H1 (cell line): ENCODE measurements at regions not wholly inside any gene's neighbourhood (a gene's known extent, or its start where the extent isn't known, plus 50 kb on each side); places are given as distances from the start of the nearest gene placed in this dataset.

ENCODE experiments used
- CTCF ChIA-PET: fragments of 300-600 bp; sonication (Branson Sonifier 250); formaldehyde crosslinking; loops from one replicate; lab custom pipeline; 2021; ENCODE audit not compliant: partially characterized antibody; lab: Charles Lee
- POLR2A ChIA-PET: fragments of 300-600 bp; sonication (Branson Sonifier 250); formaldehyde crosslinking; loops from one replicate; lab custom pipeline; 2021; ENCODE audit warnings: inconsistent platforms; ENCODE audit not compliant: partially characterized antibody; lab: Charles Lee
- DNase-seq, 2 experiments: peaks; one replicate each; pipeline versions ENCODE4 v3.0.0 to v3.0.0-alpha.2; 2010 to 2022; ENCODE audit warnings: low spot score in 2 of 2, low read depth in 1 of 2, mixed read lengths in 1 of 2
- FAIRE-seq: peaks from 2 replicates; lab custom pipeline; 2011; peaks lifted over from hg19 to GRCh38; lab: Jason Lieb, UNC
- H2AFZ ChIP-seq: 2 replicates; pipeline ENCODE4 v1.8.1; 2012; ENCODE audit warnings: low read length, inconsistent platforms
- H2AK5ac ChIP-seq: 2 replicates; pipeline ENCODE4 v1.6.1; 2013; ENCODE audit warnings: low read depth, low read length
- H2BK120ac ChIP-seq: replicated peaks from 2 replicates; pipeline ENCODE3; 2013; ENCODE audit warnings: low read depth, low read length, inconsistent platforms
- H2BK12ac ChIP-seq: 2 replicates; pipeline ENCODE4 v1.6.1; 2013; ENCODE audit warnings: low read depth, low read length
- H2BK15ac ChIP-seq: 2 replicates; pipeline ENCODE4 v1.6.1; 2013; ENCODE audit warnings: low read length
- H2BK20ac ChIP-seq: 2 replicates; pipeline ENCODE4 v1.6.1; 2013; ENCODE audit warnings: low read length
- H2BK5ac ChIP-seq: 2 replicates; pipeline ENCODE4 v1.6.1; 2013; ENCODE audit warnings: low read depth, low read length
- H3K14ac ChIP-seq: 2 replicates; pipeline ENCODE4 v1.6.1; 2013; ENCODE audit warnings: inconsistent platforms; ENCODE audit not compliant: insufficient read length
- H3K18ac ChIP-seq: 2 replicates; pipeline ENCODE4 v1.6.1; 2013; ENCODE audit warnings: low read length; ENCODE audit errors: extremely low read depth
- H3K23ac ChIP-seq: 2 replicates; pipeline ENCODE4 v1.6.1; 2013; ENCODE audit warnings: inconsistent platforms; ENCODE audit not compliant: insufficient read length
- H3K23me2 ChIP-seq: 2 replicates; pipeline ENCODE4 v1.6.1; 2013; ENCODE audit warnings: low read depth, low read length
- H3K27ac ChIP-seq: 2 replicates; pipeline ENCODE4 v1.6.1; 2011; ENCODE audit warnings: low read depth, low read length, inconsistent platforms
- H3K27me3 ChIP-seq, 4 experiments: replicated peaks in 1 of 4; 1 replicate in 1 of 4; 2 replicates in 3 of 4; pipeline versions ENCODE4 v1.6.1 to v1.8.1; 2011 to 2013; ENCODE audit warnings: low read length in 3 of 4, mild to moderate bottlenecking in 3 of 4, inconsistent platforms in 2 of 4, mixed read lengths in 2 of 4, moderate library complexity in 1 of 4; ENCODE audit not compliant: control insufficient read depth in 3 of 4, insufficient read depth in 3 of 4; ENCODE audit errors: extremely low read depth in 1 of 4
- H3K36me3 ChIP-seq, 4 experiments: 2 replicates each; pipeline versions ENCODE4 v1.6.1 to v1.8.1; 2011 to 2013; ENCODE audit warnings: mild to moderate bottlenecking in 4 of 4, low read length in 3 of 4, moderate library complexity in 2 of 4, control low read depth in 1 of 4, inconsistent platforms in 1 of 4; ENCODE audit not compliant: insufficient read depth in 4 of 4, control insufficient read depth in 2 of 4
- H3K4ac ChIP-seq: replicated peaks from 2 replicates; pipeline ENCODE3; 2013; ENCODE audit warnings: low read length, low read depth, mixed read lengths, inconsistent platforms; ENCODE audit not compliant: insufficient read length
- H3K4me1 ChIP-seq, 4 experiments: replicated peaks in 1 of 4; 1 replicate in 1 of 4; 2 replicates in 3 of 4; pipeline versions ENCODE4 v1.6.1 to v1.8.1; 2011 to 2013; ENCODE audit warnings: low read length in 3 of 4, inconsistent platforms in 2 of 4, mixed read lengths in 1 of 4; ENCODE audit not compliant: insufficient read depth in 4 of 4, control insufficient read depth in 3 of 4
- H3K4me2 ChIP-seq, 2 experiments: 2 replicates each; pipeline versions ENCODE4 v1.6.1 to v1.8.1; 2011 to 2013; ENCODE audit warnings: low read depth in 2 of 2, low read length in 2 of 2, control low read depth in 1 of 2, inconsistent platforms in 1 of 2, mild to moderate bottlenecking in 1 of 2; ENCODE audit not compliant: insufficient read depth in 1 of 2
- H3K4me3 ChIP-seq, 4 experiments: fragments of 200-600, 300-600 bp in 1 of 4; sonication (generic), shearing (Covaris generic), sonication (Bioruptor Twin) in 1 of 4; 2 replicates each; pipeline versions ENCODE4 v1.5.1 to v1.8.1; 2011 to 2016; ENCODE audit warnings: low read length in 4 of 4, low read depth in 3 of 4, control low read depth in 2 of 4, inconsistent platforms in 2 of 4, mild to moderate bottlenecking in 2 of 4, mixed read lengths in 1 of 4, moderate library complexity in 1 of 4; ENCODE audit not compliant: insufficient read depth in 2 of 4; ENCODE audit errors: extremely low read depth in 1 of 4
- H3K56ac ChIP-seq: replicated peaks from 2 replicates; pipeline ENCODE3; 2013; ENCODE audit warnings: low read depth, mild to moderate bottlenecking, mixed read lengths, low read length, inconsistent platforms; ENCODE audit not compliant: insufficient read length
- H3K79me1 ChIP-seq: 2 replicates; pipeline ENCODE4 v1.6.1; 2013; ENCODE audit warnings: low read depth, low read length, control low read depth
- H3K79me2 ChIP-seq, 2 experiments: 2 replicates each; pipeline versions ENCODE4 v1.6.1 to v1.8.1; 2012 to 2013; ENCODE audit warnings: low read length in 2 of 2, mild to moderate bottlenecking in 2 of 2, inconsistent platforms in 1 of 2; ENCODE audit not compliant: insufficient read depth in 2 of 2, control insufficient read depth in 1 of 2
- H3K9ac ChIP-seq, 4 experiments: replicated peaks in 1 of 4; 1 replicate in 1 of 4; 2 replicates in 3 of 4; pipeline versions ENCODE4 v1.6.1 to v1.8.1; 2011 to 2013; ENCODE audit warnings: low read depth in 3 of 4, low read length in 3 of 4, control low read depth in 2 of 4, mild to moderate bottlenecking in 2 of 4, moderate library complexity in 2 of 4, inconsistent platforms in 1 of 4; ENCODE audit errors: extremely low read depth in 1 of 4
- H3K9me3 ChIP-seq, 2 experiments: 2 replicates each; pipeline versions ENCODE4 v1.6.1 to v1.8.1; 2012 to 2013; ENCODE audit warnings: mild to moderate bottlenecking in 2 of 2, moderate library complexity in 2 of 2, control low read depth in 1 of 2, inconsistent platforms in 1 of 2, low read depth in 1 of 2, low read length in 1 of 2, mixed read lengths in 1 of 2; ENCODE audit not compliant: insufficient read depth in 2 of 2
- H4K20me1 ChIP-seq, 2 experiments: replicated peaks in 1 of 2; 2 replicates each; pipeline versions ENCODE3 to v1.8.1; 2011 to 2013; ENCODE audit warnings: inconsistent platforms in 2 of 2, low read length in 2 of 2, mild to moderate bottlenecking in 1 of 2; ENCODE audit not compliant: insufficient read depth in 2 of 2, control insufficient read depth in 1 of 2
- H4K5ac ChIP-seq: 2 replicates; pipeline ENCODE4 v1.6.1; 2013; ENCODE audit warnings: low read length, low read depth, mixed read lengths, inconsistent platforms; ENCODE audit not compliant: insufficient read length
- H4K8ac ChIP-seq: 2 replicates; pipeline ENCODE4 v1.8.0; 2013; ENCODE audit warnings: mild to moderate bottlenecking, moderate library complexity, low read length, inconsistent platforms; ENCODE audit not compliant: insufficient read depth; ENCODE audit errors: extremely low read depth
- H4K91ac ChIP-seq: replicated peaks from 2 replicates; pipeline ENCODE3; 2013; ENCODE audit warnings: low read length, mixed read lengths, inconsistent platforms; ENCODE audit not compliant: insufficient read length
- ATF2 ChIP-seq: IDR thresholded peaks from 2 replicates; pipeline ENCODE4 v1.6.1; 2012; ENCODE audit warnings: low read length, inconsistent platforms
- ATF3 ChIP-seq: IDR thresholded peaks from 2 replicates; pipeline ENCODE4 v1.6.1; 2011; ENCODE audit warnings: low read depth, mild to moderate bottlenecking, low read length; ENCODE audit not compliant: insufficient read depth
- CHD2 ChIP-seq: IDR thresholded peaks from 2 replicates; pipeline ENCODE4 v1.6.1; 2012; ENCODE audit warnings: low read length, improper control_type of control experiment
- CTCF ChIP-seq, 3 experiments: IDR thresholded peaks; 1 replicate in 2 of 3; 2 replicates in 1 of 3; pipeline versions ENCODE4 v1.5.1 to v1.6.1; 2011; ENCODE audit warnings: low read length in 3 of 3, mild to moderate bottlenecking in 3 of 3, inconsistent platforms in 2 of 3, low read depth in 1 of 3, moderate library complexity in 1 of 3; ENCODE audit not compliant: insufficient read depth in 1 of 3; ENCODE audit errors: control extremely low read depth in 1 of 3
- EGR1 ChIP-seq: IDR thresholded peaks from 2 replicates; pipeline ENCODE4 v1.6.1; 2011; ENCODE audit warnings: low read depth, low read length, borderline replicate concordance
- RAD21 ChIP-seq, 2 experiments: IDR thresholded peaks in 1 of 2; conservative IDR thresholded peaks in 1 of 2; 2 replicates each; pipeline ENCODE4 v1.6.1; 2011; ENCODE audit warnings: low read depth in 2 of 2, low read length in 2 of 2, improper control_type of control experiment in 1 of 2, inconsistent platforms in 1 of 2, mild to moderate bottlenecking in 1 of 2, moderate library complexity in 1 of 2
- RXRA ChIP-seq: IDR thresholded peaks from 2 replicates; pipeline ENCODE4 v1.6.1; 2011; ENCODE audit warnings: low read depth, mild to moderate bottlenecking, low read length, moderate library complexity; ENCODE audit not compliant: insufficient read depth
- TAF1 ChIP-seq: IDR thresholded peaks from 2 replicates; pipeline ENCODE4 v1.6.1; 2011; ENCODE audit warnings: mild to moderate bottlenecking, low read depth, low read length
- TAF7 ChIP-seq: optimal IDR thresholded peaks from 2 replicates; pipeline ENCODE3; 2011; ENCODE audit warnings: low read depth, mild to moderate bottlenecking, inconsistent platforms, low read length, moderate library complexity, borderline replicate concordance
- WGBS, 2 experiments: shearing (Covaris generic) in 1 of 2; methylation state at CpG; one replicate each; pipeline versions ENCODE4 v1.1.6 to v1.1.7; 2013 to 2015; ENCODE audit warnings: low lambda C conversion rate in 2 of 2, mixed read lengths in 2 of 2, inconsistent platforms in 1 of 2, low coverage in 1 of 2, missing lambda C conversion rate in 1 of 2; ENCODE audit not compliant: insufficient replicate concordance in 2 of 2, insufficient coverage in 1 of 2, insufficient read length in 1 of 2; ENCODE audit errors: extremely low coverage in 1 of 2, missing lambda C conversion rate in 1 of 2; 5-methylcytosine and 5-hydroxymethylcytosine counted together

- WGBS, 2 experiments: 73% methylated on average over 7 of the region's 7 CpGs; no CpG with 5 or more reads in 1 of the 2 experiments
- H2AFZ ChIP-seq: no peak overlapping the region
- DNase-seq (no peak), FAIRE-seq (no peak)
- no peak overlapping the region for H4K91ac ChIP-seq
- no peak overlapping the region for H2BK120ac ChIP-seq
- TF ChIP-seq TAF1 (no peak), TAF7 (no peak), CTCF (IDR thresholded peaks at IDR 0.05; ENCODE audit: control extremely low read depth in 1 of 3, insufficient read depth in 1 of 3, low read depth in 1 of 3, low read length in 3 of 3) (peak in 2 of 3 experiments; percentile 26 to 32; a peak in 2 of 4 replicates), RAD21 (IDR thresholded peaks at IDR 0.05 in 1 of 2, conservative IDR thresholded peaks at IDR 0.05 in 1 of 2; ENCODE audit: low read depth in 2 of 2, low read length in 2 of 2) (peak; percentile 29 to 58), ATF2 (no peak), EGR1 (no peak), CHD2 (no peak), RXRA (no peak), ATF3 (no peak)
- H3K23ac ChIP-seq: no peak overlapping the region
- no peak overlapping the region for H3K27ac ChIP-seq
- no peaks in the 10 kb centered on the region for H4K20me1 ChIP-seq
- H3K4me1 ChIP-seq: no peaks in the 10 kb centered on the region
- H3K79me2 ChIP-seq: no peaks in the 10 kb centered on the region
- no peak overlapping the region for H3K9ac ChIP-seq
- no peak overlapping the region for H3K14ac ChIP-seq
- H3K4me3 ChIP-seq: no peak overlapping the region
- H3K23me2 ChIP-seq: no peaks in the 10 kb centered on the region
- no peak overlapping the region for H2BK5ac ChIP-seq
- H3K27me3 ChIP-seq: no peaks in the 10 kb centered on the region
- no peak overlapping the region for H2BK12ac ChIP-seq
- no peak overlapping the region for H3K56ac ChIP-seq
- H3K9me3 ChIP-seq: no peaks in the 10 kb centered on the region
- H3K4me2 ChIP-seq: no peak overlapping the region
- ChIA-PET POLR2A (interaction anchor here (0.6 kb wide), 1 partner anchor 53 kb away, joined by 3 read pairs; no protein-coding TSS in a partner anchor), CTCF (interaction anchor here (1.0 to 1.1 kb wide), 2 partner anchors 8 to 161 kb away, joined by 3 to 6 read pairs; no protein-coding TSS in a partner anchor)
- H2AK5ac ChIP-seq: no peak overlapping the region
- no peak overlapping the region for H3K4ac ChIP-seq
- H4K8ac ChIP-seq: no peak overlapping the region
- no peak overlapping the region for H3K18ac ChIP-seq
- H3K79me1 ChIP-seq: no peaks in the 10 kb centered on the region
- H3K36me3 ChIP-seq: no peaks in the 10 kb centered on the region
- H4K5ac ChIP-seq: no peak overlapping the region
- no peak overlapping the region for H2BK15ac ChIP-seq
- H2BK20ac ChIP-seq: no peak overlapping the region
Observed at GRCh38 chr4:180840142-180840541, 1403.1 kb upstream of the TENM3 start.
